ENCODE measurements at regions not wholly inside any gene's neighbourhood (a gene's known extent, or its start where the extent isn't known, plus 50 kb on each side); places are given as distances from the start of the nearest gene placed in this dataset.

GRCh38 chr1:4127592-4128140 is 227.6 kb upstream of the C1orf174 start:
- H2AFZ ChIP-seq (ENCODE audit: low read depth, low read length) = no peak overlapping the region
- H3K4me1 ChIP-seq (ENCODE audit: control insufficient read depth, extremely low read depth, insufficient read depth, low read length) = no peaks in the 10 kb centered on the region
- intact Hi-C loops (cut with micrococcal nuclease) = loop anchor here (5.0 kb wide), 1 partner anchor 950 kb away; no protein-coding TSS in a partner anchor
- TF ChIP-seq POLR2A (IDR thresholded peaks at IDR 0.05; ENCODE audit: low read depth, low read length) (no peak), MAX (IDR thresholded peaks at IDR 0.05; ENCODE audit: insufficient read depth, insufficient read length) (no peak), EZH2 (IDR thresholded peaks at IDR 0.05; ENCODE audit: borderline replicate concordance, low read depth, low read length, severe bottlenecking) (no peak), POLR2AphosphoS5 (IDR thresholded peaks at IDR 0.05; ENCODE audit: insufficient read depth, low read depth, low read length) (no peak), FOS (IDR thresholded peaks at IDR 0.05; ENCODE audit: borderline replicate concordance, insufficient read depth, low read length) (no peak), CTCF (IDR thresholded peaks at IDR 0.05; ENCODE audit: extremely low read depth in 1 of 2, insufficient read depth in 1 of 2, low read depth in 1 of 2, low read length in 2 of 2) (no peak), GATA2 (IDR thresholded peaks at IDR 0.05; ENCODE audit: insufficient read depth, insufficient read length, low read depth, low read length) (no peak), JUN (IDR thresholded peaks at IDR 0.05; ENCODE audit: borderline replicate concordance, insufficient read depth, insufficient read length, low read depth) (no peak), MYC (IDR thresholded peaks at IDR 0.05; ENCODE audit: low read depth, low read length) (no peak)
- no peak overlapping the region for H3K4me2 ChIP-seq (ENCODE audit: insufficient read depth, low read length)
- POLR2A ChIA-PET = no interaction called here
- no peak overlapping the region for H3K9ac ChIP-seq (replicated peaks; ENCODE audit: extremely low read depth, insufficient read depth, low read length)
- H3K9me1 ChIP-seq (replicated peaks; ENCODE audit: control insufficient read depth, extremely low read depth, insufficient read depth, low read length) = no peaks in the 10 kb centered on the region
- DNase-seq (ENCODE audit: low read depth, low spot score) (no peak), FAIRE-seq (no peak)
- dilution Hi-C loops (cut with MboI; ENCODE audit: extremely low pct_ligation_motif_present, low sequenced_read_pairs) = no loop called here
- CTCF ChIA-PET = no interaction called here
- H3K36me3 ChIP-seq (ENCODE audit: control insufficient read depth in 2 of 2, extremely low read depth in 1 of 2, insufficient read depth in 2 of 2, low read length in 2 of 2) = no peaks in the 10 kb centered on the region
- H3K9me3 ChIP-seq (replicated peaks; ENCODE audit: control insufficient read depth, insufficient read depth, low read length) = peaks cover 2% of the 10 kb centered on the region
- H3K79me2 ChIP-seq (ENCODE audit: control insufficient read depth, insufficient read depth, low read length) = no peaks in the 10 kb centered on the region
- no peak overlapping the region for H3K4me3 ChIP-seq (replicated peaks in 1 of 3; ENCODE audit: insufficient read depth in 1 of 3, low read depth in 1 of 3, low read length in 3 of 3)
- no peaks in the 10 kb centered on the region for H4K20me1 ChIP-seq (replicated peaks; ENCODE audit: control insufficient read depth, extremely low read depth, insufficient read depth, low read length)
- H3K27me3 ChIP-seq (ENCODE audit: control insufficient read depth in 2 of 2, insufficient read depth in 2 of 2, low read length in 2 of 2) = no peaks in the 10 kb centered on the region
- BruUV-seq (replicated peaks) = no TSS peak
- no peak overlapping the region for H3K27ac ChIP-seq (ENCODE audit: insufficient read depth, low read depth, low read length)
